DMS 273 (cell line): ENCODE measurements at regions not wholly inside any gene's neighbourhood (a gene's known extent, or its start where the extent isn't known, plus 50 kb on each side); places are given as distances from the start of the nearest gene placed in this dataset.

ENCODE experiments used
- DNase-seq: peaks from one replicate; lab custom pipeline; 2025; ENCODE audit not compliant: unreplicated experiment; lab: John Stamatoyannopoulos, UW

DNA sequence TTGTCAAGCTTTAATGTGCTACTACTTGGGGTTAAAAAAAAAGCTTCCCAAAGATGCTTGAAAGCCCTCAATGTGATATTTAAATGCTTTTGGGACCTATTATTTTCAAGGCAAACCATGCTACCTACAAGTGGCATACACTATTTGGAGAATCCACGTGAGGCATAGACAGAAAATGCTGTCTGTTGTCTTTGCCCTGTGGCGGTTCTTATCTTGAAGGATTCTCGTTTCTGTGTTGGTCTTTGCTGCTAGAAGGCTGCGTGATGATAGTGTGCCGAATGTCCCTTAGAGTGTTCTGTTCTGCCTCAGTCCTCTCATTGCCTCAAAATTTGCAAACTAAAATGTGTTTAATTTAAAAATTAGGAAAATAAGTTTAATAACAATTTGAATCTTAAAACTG is 356.2 kb upstream of the RARB start:
- DNase-seq, result no peak

GRCh38 chr3:25073423-25073822 is 354.6 kb upstream of the RARB start:
- no peak for DNase-seq

DNA sequence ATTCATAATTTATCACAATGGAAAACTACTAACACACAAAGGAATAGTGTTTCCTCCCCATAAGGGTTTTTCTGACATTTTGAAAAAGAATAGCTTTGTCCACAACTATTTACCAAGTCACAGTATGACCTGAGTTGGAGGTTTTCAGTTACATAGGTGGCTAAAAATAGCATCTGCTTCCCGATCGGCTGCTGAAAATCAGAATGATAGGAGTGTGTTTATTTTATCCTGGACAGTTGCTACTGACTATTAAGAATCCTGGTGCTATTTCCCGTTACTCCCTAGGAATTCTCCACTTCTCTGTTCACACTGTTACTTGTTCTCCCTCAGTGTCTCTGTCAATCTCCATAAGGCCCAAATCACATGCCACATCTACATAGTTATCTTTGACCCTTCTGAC is 353.9 kb upstream of the RARB start:
- DNase-seq, result no peak

DNA sequence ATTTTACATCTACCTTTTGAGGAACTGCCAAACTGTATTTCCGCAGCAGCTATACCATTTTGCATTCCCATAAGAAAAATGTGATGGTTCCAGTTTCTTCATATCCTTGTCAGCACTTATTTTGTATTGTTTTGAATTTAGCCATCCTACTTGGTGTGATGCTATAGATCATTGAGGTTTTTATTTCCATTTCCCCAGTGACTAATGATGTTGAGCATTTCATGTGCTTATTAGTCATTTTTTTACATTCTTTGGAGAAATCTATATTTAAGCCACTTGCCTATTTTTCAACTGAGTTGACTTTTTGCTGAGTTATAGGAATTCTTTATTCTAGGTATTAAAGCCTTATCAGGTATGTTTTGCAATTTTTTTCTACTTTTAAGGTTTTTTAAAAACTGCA is 347.6 kb upstream of the RARB start:
- no peak for DNase-seq

GRCh38 chr3:25084016-25084415 is 344.0 kb upstream of the RARB start:
- no peak for DNase-seq

DNA sequence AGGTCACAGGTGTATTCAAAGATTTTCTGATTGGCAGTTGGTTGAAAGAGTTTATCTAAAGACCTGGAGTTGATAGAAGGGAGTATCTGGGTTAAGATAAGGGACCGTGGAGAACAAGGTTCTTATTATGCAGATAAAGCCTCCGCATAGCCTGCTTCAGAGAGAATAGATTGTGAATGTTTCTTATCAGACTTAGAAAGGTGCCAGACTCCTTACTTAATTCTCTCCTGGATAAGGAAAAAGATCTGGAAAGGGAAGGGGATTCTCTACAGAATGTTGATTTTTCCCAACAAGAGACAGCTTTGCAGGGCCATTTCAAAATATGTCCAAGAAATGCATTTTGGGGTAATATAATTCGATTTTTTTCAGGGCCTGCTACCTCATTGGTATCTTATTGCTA is 341.3 kb upstream of the RARB start:
- DNase-seq, result no peak

DNA sequence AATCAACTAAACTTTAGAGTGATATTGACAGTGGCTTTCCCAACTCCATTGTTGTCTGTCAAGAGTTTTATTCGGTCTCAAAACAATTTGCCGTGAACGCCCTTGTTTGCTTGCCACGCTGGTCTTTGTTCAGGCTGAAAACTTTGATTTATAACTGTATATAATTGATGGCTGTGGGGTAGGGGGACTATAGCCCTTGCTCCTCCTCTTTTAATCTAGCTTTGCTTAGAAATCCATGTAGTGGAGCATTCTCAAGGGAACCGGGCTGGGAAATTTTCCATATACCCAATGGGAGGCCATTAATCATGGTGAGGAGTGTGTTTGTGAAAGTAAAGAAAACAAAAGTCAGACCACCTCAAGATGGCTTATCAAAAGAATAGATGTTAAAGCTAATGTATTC is 339.8 kb upstream of the RARB start:
- DNase-seq, result no peak

DNA sequence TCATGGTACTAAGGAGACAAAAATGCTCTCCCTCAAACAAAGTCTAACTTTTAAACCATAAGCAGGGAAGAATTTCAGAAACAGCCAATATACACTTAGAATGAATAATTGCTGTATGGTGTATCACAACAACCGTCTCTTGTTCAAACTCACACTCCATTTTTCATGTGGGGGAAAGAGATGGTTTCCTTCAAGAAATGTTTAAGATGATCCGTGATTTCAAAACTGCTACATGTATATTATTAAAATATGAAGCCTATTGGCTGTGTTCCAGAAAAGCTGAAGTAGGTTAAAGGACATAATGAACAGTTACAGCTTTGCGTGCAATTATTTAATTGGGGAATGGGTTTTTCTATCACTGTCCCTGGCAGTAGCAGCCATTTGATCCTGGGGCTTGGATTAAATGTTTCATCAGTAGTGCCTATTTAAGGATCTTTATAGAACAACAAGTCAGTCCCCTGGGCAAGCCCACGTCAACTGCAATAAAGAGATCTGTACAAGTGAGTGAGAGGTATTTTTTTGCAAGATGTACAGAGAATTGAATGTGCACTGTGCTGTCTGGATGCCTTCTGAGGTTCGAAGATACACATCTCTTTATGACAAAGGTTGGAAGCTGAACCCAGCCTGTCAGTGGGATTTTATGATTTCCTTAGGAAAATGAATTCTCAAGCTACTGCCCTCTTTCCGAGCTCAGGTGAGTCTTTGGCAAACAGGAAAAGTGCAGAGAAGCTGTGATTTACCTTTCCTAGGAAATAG is 337.2 kb upstream of the RARB start:
- DNase-seq, result no peak

DNA sequence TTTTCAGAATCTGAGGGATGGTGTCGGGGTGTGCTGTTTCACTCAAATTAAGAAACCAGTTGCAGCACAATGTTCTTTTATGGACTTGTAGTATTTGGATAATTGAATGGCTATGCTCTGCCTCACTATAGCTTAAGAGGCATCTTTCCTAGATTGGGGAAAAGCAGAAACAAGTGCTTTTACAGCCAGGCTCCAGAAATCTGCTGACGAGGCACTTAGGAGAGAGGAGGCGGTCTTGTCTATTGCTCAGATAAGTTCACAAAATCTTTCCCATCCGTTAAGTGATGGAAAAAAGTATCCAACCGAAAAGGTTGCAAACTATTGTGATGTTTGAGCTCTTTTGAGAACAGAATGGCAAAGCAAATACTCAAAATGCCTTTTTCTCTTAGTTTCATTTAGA is 336.1 kb upstream of the RARB start:
- no peak for DNase-seq

- DNase-seq, result no peak
Measured at GRCh38 chr3:25094932-25095685, 333.0 kb upstream of the RARB start.

DNA sequence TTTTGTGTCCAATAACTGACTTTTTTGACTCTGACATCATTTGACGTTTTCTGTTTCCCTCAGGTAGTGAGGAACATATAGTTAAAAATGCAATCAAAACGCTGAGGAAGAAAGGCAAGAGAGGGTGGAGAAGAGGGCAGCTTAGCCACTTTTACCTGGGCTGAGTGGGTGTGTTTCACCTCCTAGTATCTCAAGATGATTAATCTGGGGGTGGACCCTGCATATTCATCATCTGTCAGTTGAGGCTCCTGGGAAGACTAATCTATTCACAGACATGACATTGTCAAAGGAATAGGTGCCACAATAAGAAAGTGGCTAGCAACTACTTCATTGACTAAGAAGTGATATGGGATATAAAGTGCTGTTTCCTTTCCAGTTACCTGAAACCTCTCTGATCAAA is 331.5 kb upstream of the RARB start:
- no peak for DNase-seq

- DNase-seq, result no peak
Measured at GRCh38 chr3:25097023-25097422, 331.0 kb upstream of the RARB start.

GRCh38 chr3:25099666-25100065 is 328.4 kb upstream of the RARB start:
- no peak for DNase-seq

DNA sequence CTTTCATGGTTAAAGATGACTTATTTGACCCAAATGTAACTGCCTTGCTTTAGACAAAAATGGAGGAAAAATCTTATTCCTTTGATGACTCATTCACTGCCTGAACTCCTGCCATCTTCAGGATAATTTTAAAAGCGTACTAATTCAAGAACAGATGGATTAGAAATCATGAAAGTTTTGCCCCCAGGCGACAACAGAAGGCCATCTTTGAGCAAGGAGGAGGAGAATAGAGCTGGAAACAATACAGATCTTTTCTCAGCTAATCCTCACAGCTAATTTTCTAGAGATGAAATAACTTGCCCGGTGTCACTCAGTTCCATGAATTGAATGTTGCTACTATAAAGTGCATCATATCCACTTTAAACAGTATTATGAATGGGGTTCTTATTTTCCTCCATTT is 324.7 kb upstream of the RARB start:
- no peak for DNase-seq

DNA sequence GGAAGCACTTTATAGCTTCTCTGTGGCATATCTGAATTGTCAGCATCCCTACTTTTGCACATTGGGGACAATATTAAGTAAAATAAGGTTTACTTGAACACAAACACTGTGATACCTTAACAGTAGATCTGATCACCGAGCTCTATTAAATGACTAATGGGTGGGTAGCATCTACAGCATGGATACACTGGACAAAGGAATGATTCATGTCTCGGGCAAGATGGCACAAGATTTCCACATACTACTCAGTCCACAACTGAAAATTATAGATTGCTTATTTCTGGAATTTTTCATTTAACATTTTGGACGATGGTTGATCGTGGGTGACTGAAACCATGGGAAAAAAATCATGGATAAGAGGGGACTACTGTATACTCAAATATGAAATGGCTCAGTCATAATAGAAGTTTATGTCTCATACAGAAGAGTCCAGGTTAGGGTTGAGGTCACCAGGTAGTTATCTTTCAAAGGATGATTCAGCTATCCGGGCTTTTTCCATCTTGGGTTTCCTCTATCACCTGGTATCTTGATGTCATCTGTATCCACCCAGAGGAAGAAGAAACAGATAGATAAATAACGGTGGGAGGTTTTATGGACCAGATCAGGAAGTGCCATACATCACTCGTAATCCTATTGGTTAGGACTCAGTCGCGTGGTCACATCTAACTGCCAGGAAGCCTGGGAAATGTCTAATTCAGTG is 320.0 kb upstream of the RARB start:
- no peak for DNase-seq

GRCh38 chr3:25110642-25111041 is 317.4 kb upstream of the RARB start:
- DNase-seq, result no peak

DNA sequence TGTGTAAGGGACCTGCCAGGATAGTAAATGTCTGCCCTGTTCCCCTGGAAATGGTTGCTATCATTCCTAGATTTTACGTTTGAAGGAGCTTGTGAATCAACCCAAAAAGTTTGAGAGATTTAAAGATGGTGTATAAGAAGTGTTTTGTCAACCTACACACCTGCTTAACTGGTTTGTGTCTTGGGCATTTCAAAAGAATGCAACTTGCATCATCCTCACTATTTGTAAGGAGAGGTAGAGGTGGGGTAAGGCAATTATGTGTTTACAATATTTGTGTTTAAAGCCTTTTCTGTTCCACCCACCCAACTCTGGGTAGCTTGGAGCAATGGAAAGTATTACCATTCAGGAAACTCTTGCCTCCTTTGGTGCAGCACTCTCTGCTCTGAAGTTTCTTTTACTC is 314.2 kb upstream of the RARB start:
- no peak for DNase-seq

GRCh38 chr3:25114532-25114931 is 313.5 kb upstream of the RARB start:
- no peak for DNase-seq

GRCh38 chr3:25117005-25117593 is 311.0 kb upstream of the RARB start:
- no peak for DNase-seq

- no peak for DNase-seq
Measured at GRCh38 chr3:25119682-25120081, 308.4 kb upstream of the RARB start.

- DNase-seq, result no peak
Measured at GRCh38 chr3:25120665-25121064, 307.4 kb upstream of the RARB start.

DNA sequence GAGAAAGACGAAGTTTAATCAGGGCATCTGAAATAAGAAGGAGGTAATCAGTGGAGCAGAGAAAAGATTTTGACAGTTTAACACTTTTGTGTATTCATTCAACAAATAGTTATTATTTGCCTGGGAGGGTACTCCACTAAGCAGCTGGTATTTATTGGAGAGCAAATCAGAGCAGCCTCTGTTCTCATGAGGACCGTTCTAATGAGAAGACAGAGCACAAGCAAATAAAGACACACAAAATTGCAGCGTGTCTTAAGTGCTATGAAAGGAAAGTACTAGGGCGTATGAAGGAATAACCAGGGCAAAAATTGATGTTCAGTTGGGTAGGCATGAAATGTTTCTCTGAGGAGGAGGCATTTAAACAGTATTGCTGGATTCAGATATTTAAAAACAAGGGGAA is 302.9 kb upstream of the RARB start:
- DNase-seq, result no peak
